ENCODE measurements at regions not wholly inside any gene's neighbourhood (a gene's known extent, or its start where the extent isn't known, plus 50 kb on each side); places are given as distances from the start of the nearest gene placed in this dataset.

GRCh38 chr13:76684336-76684735 is 201.9 kb downstream of the KCTD12 start:
- TF ChIP-seq CTCF (IDR thresholded peaks at IDR 0.05; ENCODE audit: low read length), result no peak
- TF ChIP-seq EZH2 (optimal IDR thresholded peaks at IDR 0.05; ENCODE audit: low read depth, low read length), result no peak

Data from MM.1S (cell line).